B cell (primary cell): ENCODE measurements at regions not wholly inside any gene's neighbourhood (a gene's known extent, or its start where the extent isn't known, plus 50 kb on each side); places are given as distances from the start of the nearest gene placed in this dataset.

Experiments
- ATAC-seq: fragments of 200-7000 bp; cut with Tn5 transposase; one replicate; pipeline ENCODE4 v1.10.0; 2021; ENCODE audit warnings: low read depth, mild to moderate bottlenecking, moderate number of reproducible peaks, moderate library complexity
- CTCF ChIA-PET: fragments of 350-600 bp; sonication (Branson Sonifier 250); formaldehyde crosslinking; loops from one replicate; lab custom pipeline; 2021; ENCODE audit warnings: antibody characterized with exemption, inconsistent platforms; lab: Charles Lee
- POLR2A ChIA-PET: fragments of 350-600 bp; sonication (Branson Sonifier 250); formaldehyde crosslinking; loops from one replicate; lab custom pipeline; 2021; ENCODE audit warnings: antibody characterized with exemption; lab: Charles Lee
- DNase-seq: peaks from one replicate; pipeline ENCODE4 v3.0.0; 2013
- H2AFZ ChIP-seq: 2 replicates; pipeline ENCODE4 v1.6.1; 2012; ENCODE audit warnings: mild to moderate bottlenecking, low read depth, low read length; ENCODE audit not compliant: insufficient read depth, poor library complexity, severe bottlenecking
- H3K27ac ChIP-seq, 2 donors: 1 replicate in 1 of 2; 2 replicates in 1 of 2; pipeline ENCODE4 v1.5.1; 2012 to 2013; ENCODE audit warnings: low read length in 2 of 2, mild to moderate bottlenecking in 2 of 2, moderate library complexity in 1 of 2
- H3K27me3 ChIP-seq, 4 experiments: fragments of 200-600 bp in 1 of 4; sonication (generic) in 1 of 4; replicated peaks in 1 of 4; 1 replicate in 2 of 4; 2 replicates in 2 of 4; pipeline versions ENCODE4 v1.6.1 to v1.7.0; 2013 to 2016; ENCODE audit warnings: low read length in 3 of 4, mild to moderate bottlenecking in 2 of 4, mixed read lengths in 1 of 4, moderate library complexity in 1 of 4; ENCODE audit not compliant: insufficient read depth in 4 of 4, control insufficient read depth in 3 of 4; ENCODE audit errors: control extremely low read depth in 1 of 4
- H3K36me3 ChIP-seq, 2 experiments: replicated peaks in 1 of 2; 1 replicate in 1 of 2; 2 replicates in 1 of 2; pipeline versions ENCODE4 v1.6.1 to v1.7.1; 2013; ENCODE audit warnings: low read length in 1 of 2; ENCODE audit not compliant: insufficient read depth in 2 of 2, control insufficient read depth in 1 of 2; ENCODE audit errors: control extremely low read depth in 1 of 2, extremely low read depth in 1 of 2
- H3K4me1 ChIP-seq, 2 donors: fragments of 200-600 bp in 1 of 2; sonication (generic) in 1 of 2; 1 replicate in 1 of 2; 2 replicates in 1 of 2; pipeline versions ENCODE4 v1.5.1 to v1.6.1; 2013 to 2017; ENCODE audit warnings: low read length in 2 of 2; ENCODE audit not compliant: control insufficient read depth in 2 of 2, insufficient read depth in 2 of 2
- H3K4me2 ChIP-seq: replicated peaks from 2 replicates; pipeline ENCODE3; 2012; ENCODE audit warnings: mild to moderate bottlenecking, low read depth, low read length; ENCODE audit not compliant: poor library complexity, severe bottlenecking
- H3K4me3 ChIP-seq, 5 experiments: fragments of 200-600 bp in 1 of 5; sonication (generic) in 1 of 5; 1 replicate in 3 of 5; 2 replicates in 2 of 5; pipeline versions ENCODE4 v1.5.1 to v1.7.0; 2011 to 2016; ENCODE audit warnings: low read length in 4 of 5, mild to moderate bottlenecking in 4 of 5, low read depth in 2 of 5, control low read depth in 1 of 5, moderate library complexity in 1 of 5; ENCODE audit not compliant: insufficient read depth in 1 of 5; ENCODE audit errors: control extremely low read depth in 1 of 5, extremely low read depth in 1 of 5
- H3K79me2 ChIP-seq: fragments of 200-600 bp; sonication (generic); one replicate; pipeline ENCODE4 v1.6.0; 2016; ENCODE audit warnings: low read length; ENCODE audit not compliant: control insufficient read depth, insufficient read depth
- H3K9ac ChIP-seq: fragments of 200-600 bp; sonication (generic); 2 replicates; pipeline ENCODE4 v1.6.1; 2017; ENCODE audit warnings: mild to moderate bottlenecking, low read length, moderate library complexity
- H3K9me3 ChIP-seq, 3 donors: one replicate each; pipeline versions ENCODE4 v1.6.1 to v1.7.1; 2013; ENCODE audit warnings: low read length in 2 of 3; ENCODE audit not compliant: control insufficient read depth in 2 of 3, insufficient read depth in 1 of 3; ENCODE audit errors: control extremely low read depth in 1 of 3
- H4K20me1 ChIP-seq: 2 replicates; pipeline ENCODE4 v1.6.0; 2012; ENCODE audit warnings: mild to moderate bottlenecking, low read length; ENCODE audit not compliant: insufficient read depth, control insufficient read depth, poor library complexity, severe bottlenecking
- H3K27ac Mint-ChIP-seq: one replicate; pipeline ENCODE4 v1.8.0; 2021; ENCODE audit warnings: mixed read lengths
- H3K27me3 Mint-ChIP-seq: one replicate; pipeline ENCODE4 v1.8.0; 2021; ENCODE audit warnings: mixed read lengths
- H3K4me1 Mint-ChIP-seq: one replicate; pipeline ENCODE4 v1.8.0; 2021; ENCODE audit warnings: mixed read lengths
- H3K4me3 Mint-ChIP-seq: one replicate; pipeline ENCODE4 v1.8.0; 2021; ENCODE audit warnings: mixed read lengths
- H3K9me3 Mint-ChIP-seq: one replicate; pipeline ENCODE4 v1.8.0; 2022; ENCODE audit warnings: mixed read lengths; ENCODE audit not compliant: insufficient read depth
- CTCF ChIP-seq: fragments of 200-600 bp; IDR thresholded peaks from one replicate; pipeline ENCODE4 v1.8.0; 2022; ENCODE audit warnings: antibody characterized with exemption, mild to moderate bottlenecking
- EZH2 ChIP-seq: IDR thresholded peaks from 2 replicates; pipeline ENCODE4 v1.6.1; 2012; ENCODE audit warnings: borderline replicate concordance, low read depth, mild to moderate bottlenecking, moderate library complexity, low read length; ENCODE audit not compliant: insufficient read depth, poor library complexity, severe bottlenecking
- WGBS: methylation state at CpG from one replicate; pipeline ENCODE4 v1.1.5; 2013; ENCODE audit warnings: missing lambda C conversion rate; ENCODE audit not compliant: insufficient coverage; 5-methylcytosine and 5-hydroxymethylcytosine counted together
- intact Hi-C: fragments of 100-400 bp; cut with micrococcal nuclease; formaldehyde crosslinking; loops from one replicate; pipeline ENCODE4 v1.10.0; 2022

GRCh38 chr6:99184696-99185095, 164.8 kb downstream of the FAXC start:
- no CpG with 5 or more reads among the region's 2 CpGs for WGBS
- Mint-ChIP-seq H3K4me3 (no peak overlapping the region), H3K9me3 (peaks cover 9% of the 10 kb centered on the region), H3K27ac (no peak overlapping the region), H3K27me3 (peaks cover 11% of the 10 kb centered on the region), H3K4me1 (no peaks in the 10 kb centered on the region)
- Histone ChIP-seq H3K27ac (no peak overlapping the region), H2AFZ (no peak overlapping the region), H3K4me2 (no peak overlapping the region), H3K27me3 (no peaks in the 10 kb centered on the region), H3K4me1 (no peaks in the 10 kb centered on the region), H3K4me3 (no peak overlapping the region), H3K36me3 (no peaks in the 10 kb centered on the region), H4K20me1 (no peaks in the 10 kb centered on the region), H3K79me2 (no peaks in the 10 kb centered on the region), H3K9ac (no peak overlapping the region), H3K9me3 (peaks cover 0 to 4% (median 0%) of the 10 kb centered on the region in 3 donors)
- TF ChIP-seq CTCF (no peak), EZH2 (no peak)
- ChIA-PET POLR2A (no interaction called here), CTCF (no interaction called here)
- ATAC-seq (no peak), DNase-seq (no peak)
- intact Hi-C loops, result no loop called here

- intact Hi-C loops, result no loop called here
- no peaks in the 10 kb centered on the region for H3K27me3 ChIP-seq
- no peak overlapping the region for H3K27ac ChIP-seq
- H3K79me2 ChIP-seq, result no peaks in the 10 kb centered on the region
- no peak for TF ChIP-seq EZH2
- TF ChIP-seq CTCF, result no peak
- H3K4me2 ChIP-seq, result no peak overlapping the region
- no peaks in the 10 kb centered on the region for H3K4me1 Mint-ChIP-seq
- DNase-seq (no peak), ATAC-seq (no peak)
- H3K9me3 ChIP-seq, result peaks cover 0 to 4% (median 0%) of the 10 kb centered on the region in 3 donors
- POLR2A ChIA-PET, result no interaction called here
- H4K20me1 ChIP-seq, result no peaks in the 10 kb centered on the region
- H3K4me1 ChIP-seq, result no peaks in the 10 kb centered on the region
- H3K4me3 ChIP-seq, result no peak overlapping the region
- H3K36me3 ChIP-seq, result no peaks in the 10 kb centered on the region
- H3K27ac Mint-ChIP-seq, result no peak overlapping the region
- peaks cover 11% of the 10 kb centered on the region for H3K27me3 Mint-ChIP-seq
- H3K9ac ChIP-seq, result no peak overlapping the region
- H2AFZ ChIP-seq, result no peak overlapping the region
- peaks cover 9% of the 10 kb centered on the region for H3K9me3 Mint-ChIP-seq
- CTCF ChIA-PET, result no interaction called here
- WGBS, result no CpG with 5 or more reads among the region's 1 CpG
- no peak overlapping the region for H3K4me3 Mint-ChIP-seq
These were observed 166.4 kb downstream of the FAXC start for GRCh38 chr6:99183066-99183465.
